GM04503 (cell line): ENCODE measurements at regions not wholly inside any gene's neighbourhood (a gene's known extent, or its start where the extent isn't known, plus 50 kb on each side); places are given as distances from the start of the nearest gene placed in this dataset.

Source experiments
- DNase-seq: peaks from one replicate; pipeline ENCODE4 v3.0.0-alpha.2; 2012; ENCODE audit warnings: low read depth

GRCh38 chr14:45362505-45362904, 109.5 kb upstream of the MIS18BP1 start:
- DNase-seq: no peak

GRCh38 chr14:45361727-45362126, 108.7 kb upstream of the MIS18BP1 start:
- no peak for DNase-seq

GRCh38 chr14:45359746-45360145, 106.7 kb upstream of the MIS18BP1 start:
- DNase-seq: peak; percentile 8

- no peak for DNase-seq
Observed at GRCh38 chr14:45332360-45332988, 79.5 kb upstream of the MIS18BP1 start.

GRCh38 chr14:45308745-45309397, 55.9 kb upstream of the MIS18BP1 start:
- no peak for DNase-seq
